IMR-90 (cell line): ENCODE measurements at regions not wholly inside any gene's neighbourhood (a gene's known extent, or its start where the extent isn't known, plus 50 kb on each side); places are given as distances from the start of the nearest gene placed in this dataset.
"Not testable (repeated sequence)": the region's sequence is repeated elsewhere in the genome, so short reads cannot be mapped to it uniquely, and the experiment has no call there.

Source experiments
- BHLHE40 ChIP-seq: fragments of 150-350 bp; IDR thresholded peaks from 2 replicates; pipeline ENCODE4 v1.6.1; 2016; ENCODE audit warnings: mild to moderate bottlenecking, low read depth, low read length
- CHD1 ChIP-seq: IDR thresholded peaks from 2 replicates; pipeline ENCODE4 v1.6.1; 2012; ENCODE audit warnings: low read depth, low read length, improper control_type of control experiment
- CTCF ChIP-seq: conservative IDR thresholded peaks from 2 replicates; pipeline ENCODE4 v1.5.1; 2012; ENCODE audit warnings: mild to moderate bottlenecking, low read depth, low read length, improper control_type of control experiment
- ELK1 ChIP-seq: fragments of 150-350 bp; IDR thresholded peaks from 2 replicates; pipeline ENCODE4 v1.6.1; 2016; ENCODE audit warnings: low read depth, mild to moderate bottlenecking, low read length, moderate library complexity, borderline replicate concordance
- FOS ChIP-seq: fragments of 150-350 bp; IDR thresholded peaks from 2 replicates; pipeline ENCODE4 v1.6.1; 2016; ENCODE audit warnings: low read depth, low read length
- MAFK ChIP-seq: IDR thresholded peaks from 2 replicates; pipeline ENCODE4 v1.6.1; 2012; ENCODE audit warnings: low read depth, low read length, improper control_type of control experiment
- MAZ ChIP-seq: IDR thresholded peaks from 2 replicates; pipeline ENCODE4 v1.6.1; 2012; ENCODE audit warnings: low read depth, mild to moderate bottlenecking, low read length, improper control_type of control experiment, moderate library complexity, borderline replicate concordance
- MXI1 ChIP-seq: IDR thresholded peaks from 2 replicates; pipeline ENCODE4 v1.6.1; 2012; ENCODE audit warnings: low read depth, mild to moderate bottlenecking, low read length, moderate library complexity, borderline replicate concordance
- POLR2A ChIP-seq: IDR thresholded peaks from 2 replicates; pipeline ENCODE4 v1.6.1; 2012; ENCODE audit warnings: mild to moderate bottlenecking, low read depth, low read length
- RAD21 ChIP-seq: IDR thresholded peaks from 2 replicates; pipeline ENCODE4 v1.6.1; 2012; ENCODE audit warnings: low read length, improper control_type of control experiment
- RCOR1 ChIP-seq: IDR thresholded peaks from 2 replicates; pipeline ENCODE4 v1.6.1; 2012; ENCODE audit warnings: mild to moderate bottlenecking, low read length, improper control_type of control experiment; ENCODE audit not compliant: insufficient replicate concordance
- RFX5 ChIP-seq: IDR thresholded peaks from 2 replicates; pipeline ENCODE4 v1.8.0; 2012; ENCODE audit warnings: low read depth, mild to moderate bottlenecking, low read length, moderate library complexity
- SMC3 ChIP-seq: fragments of 150-350 bp; IDR thresholded peaks from 2 replicates; pipeline ENCODE4 v1.6.1; 2016; ENCODE audit warnings: low read depth, mild to moderate bottlenecking, antibody characterized with exemption, low read length, moderate library complexity
- USF2 ChIP-seq: fragments of 150-350 bp; IDR thresholded peaks from 2 replicates; pipeline ENCODE4 v1.6.1; 2017; ENCODE audit warnings: mild to moderate bottlenecking, antibody characterized with exemption, low read length, low read depth

- not testable (repeated sequence) for TF ChIP-seq MAFK, CTCF, POLR2A, SMC3, MXI1, CHD1, ELK1, RAD21, RCOR1, RFX5, BHLHE40, MAZ, FOS, USF2
Measured at GRCh38 chr1:120238867-120239266, 62.5 kb upstream of the SEC22B start.
